CD4-positive, alpha-beta T cell treated with Interleukin-12 subunit alpha and Interleukin-12 subunit beta, for 1 hour (primary cell): ENCODE measurements at regions not wholly inside any gene's neighbourhood (a gene's known extent, or its start where the extent isn't known, plus 50 kb on each side); places are given as distances from the start of the nearest gene placed in this dataset.
"Not testable (repeated sequence)": the region's sequence is repeated elsewhere in the genome, so short reads cannot be mapped to it uniquely, and the experiment has no call there.

Experiments
- DNase-seq: peaks from one replicate; pipeline ENCODE4 v3.0.0-alpha.2; 2020

DNA sequence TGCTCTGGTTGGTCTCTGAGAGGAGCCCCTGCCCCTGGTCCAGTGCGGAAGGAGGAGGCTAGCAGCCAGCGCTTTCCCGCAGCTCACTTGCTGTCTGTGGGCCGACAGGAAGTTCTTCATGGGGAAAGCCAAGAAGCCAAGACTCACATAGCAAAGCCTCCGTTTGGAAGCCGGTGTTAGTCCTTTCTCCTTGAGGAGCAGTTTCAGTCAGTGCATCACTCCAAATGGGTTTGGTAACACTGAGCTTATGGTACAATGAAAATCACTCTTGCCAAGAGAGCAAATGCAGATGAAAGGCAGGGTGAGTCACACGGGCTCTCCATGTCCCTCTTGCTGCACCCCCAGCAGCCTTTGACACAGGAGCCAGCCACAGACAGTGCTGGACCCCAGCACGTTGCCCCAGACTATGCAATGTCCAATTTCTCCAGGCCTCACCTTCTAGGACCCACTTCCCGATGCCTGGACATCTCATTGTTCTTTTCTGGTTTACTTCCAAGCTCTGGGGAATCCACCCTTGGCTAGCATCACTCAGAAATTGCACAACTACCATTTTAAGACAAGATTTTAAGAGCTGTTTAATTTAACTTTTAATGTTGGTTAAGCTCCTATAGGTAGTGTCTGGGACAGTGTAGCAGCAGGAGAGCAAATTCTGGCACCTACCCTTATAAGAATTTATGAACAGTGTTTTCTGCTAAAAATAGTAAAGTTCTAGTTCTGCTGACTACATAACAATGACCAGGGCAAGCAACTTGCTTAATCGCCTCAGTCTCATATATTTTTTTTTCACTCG is 174.9 kb downstream of the ASB1 start:
- no peak for DNase-seq

DNA sequence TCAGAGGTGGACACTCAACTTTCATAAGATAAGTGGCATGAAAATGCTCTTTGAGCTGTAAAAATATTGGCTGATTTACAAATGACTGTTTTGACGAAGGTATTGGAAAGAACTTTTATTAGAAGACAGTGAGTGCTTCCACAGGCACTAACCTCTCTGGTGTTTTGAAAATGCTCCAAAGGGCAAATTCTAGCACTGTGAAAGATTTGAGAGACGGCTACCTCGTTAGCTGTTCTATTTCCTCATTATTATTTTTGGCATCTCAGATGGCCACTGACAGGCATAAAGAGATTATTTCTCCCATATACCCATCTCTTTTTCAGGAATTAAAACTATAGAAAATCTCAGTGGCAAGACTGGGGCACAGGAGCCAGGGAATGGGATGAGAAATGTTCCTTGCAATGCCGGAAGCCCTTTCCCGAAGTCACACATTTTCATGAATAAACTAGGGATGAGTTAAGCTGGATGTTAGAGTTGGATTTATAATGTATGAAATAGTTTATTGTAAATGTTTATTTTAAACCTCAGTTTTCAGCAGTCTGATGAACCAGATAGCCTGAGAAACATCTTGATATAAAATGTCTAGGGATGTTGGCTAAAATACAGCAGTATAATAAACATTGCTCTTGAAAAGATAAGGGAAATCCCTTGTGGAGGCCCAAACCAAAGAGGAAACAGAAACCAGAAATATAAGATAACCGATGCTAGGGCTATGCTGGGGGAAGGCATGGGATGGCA is 175.7 kb downstream of the ASB1 start:
- no peak for DNase-seq

- DNase-seq, result no peak
Observed at GRCh38 chr2:238603596-238603995, 176.9 kb downstream of the ASB1 start.

GRCh38 chr2:238606311-238606710 is 179.6 kb downstream of the ASB1 start:
- no peak for DNase-seq

DNA sequence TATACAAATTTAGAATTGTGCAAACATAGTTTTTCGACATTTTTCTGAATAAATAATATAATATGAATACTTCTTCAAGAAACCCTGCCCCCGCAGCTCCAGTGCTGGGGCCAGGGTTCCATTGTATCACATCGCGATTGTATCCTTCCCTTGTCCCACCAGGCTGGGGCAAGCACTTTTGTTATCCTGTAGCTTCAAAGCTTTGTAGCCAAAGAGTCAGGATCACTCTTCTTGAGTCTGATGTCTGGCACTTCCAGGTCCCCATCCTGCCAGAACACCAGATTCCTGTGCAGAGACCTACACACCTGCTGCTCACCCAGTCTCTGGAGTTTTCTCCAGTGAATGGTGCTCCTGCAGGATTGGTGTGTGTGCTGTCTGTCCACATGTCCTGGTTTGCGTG is 186.9 kb downstream of the ASB1 start:
- DNase-seq, result no peak

- DNase-seq, result no peak
Observed at GRCh38 chr2:238614376-238614775, 187.6 kb downstream of the ASB1 start.

DNA sequence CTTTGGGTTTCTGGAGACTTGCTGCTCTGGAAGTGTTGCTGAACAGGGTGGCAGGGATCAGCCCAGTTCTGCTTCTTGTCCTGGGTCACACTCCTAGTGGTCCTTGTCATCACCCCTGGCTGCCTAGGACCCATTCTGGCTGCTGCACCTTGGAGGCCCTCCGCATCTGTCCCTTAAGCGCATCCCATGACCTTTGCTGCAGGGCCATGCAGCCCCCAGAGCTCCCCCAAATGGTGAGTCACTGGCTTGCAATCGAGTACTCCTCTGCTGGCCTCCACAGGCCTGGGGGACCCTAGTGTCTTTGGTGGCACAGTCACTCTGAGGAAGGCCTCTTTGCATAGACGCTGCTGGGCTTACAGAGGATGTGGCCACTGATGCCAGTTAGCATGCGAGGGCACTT is 188.5 kb downstream of the ASB1 start:
- DNase-seq, result no peak

GRCh38 chr2:238616681-238617080 is 190.0 kb downstream of the ASB1 start:
- no peak for DNase-seq

- DNase-seq, result not testable (repeated sequence)
Observed at GRCh38 chr2:238618494-238619283, 192.0 kb downstream of the ASB1 start.

DNA sequence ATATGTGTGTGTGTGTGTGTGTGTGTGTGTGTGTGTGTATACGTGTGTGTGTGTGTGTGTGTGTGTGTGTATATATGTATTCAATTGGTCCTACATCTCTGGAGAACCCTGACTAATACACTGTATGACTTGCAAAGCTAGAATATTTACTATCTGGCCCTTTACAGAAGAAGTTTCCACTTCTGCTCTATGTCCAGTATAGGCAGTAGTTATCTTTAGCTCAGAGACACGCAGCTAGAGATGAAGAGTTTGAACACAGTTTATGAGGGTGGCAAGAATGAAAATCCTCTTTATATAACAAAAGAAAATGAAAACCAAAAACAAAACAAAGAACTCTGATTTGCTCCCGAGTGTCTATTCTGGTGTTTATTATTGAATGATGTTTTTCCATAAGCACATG is 201.2 kb downstream of the ASB1 start:
- no peak for DNase-seq

DNA sequence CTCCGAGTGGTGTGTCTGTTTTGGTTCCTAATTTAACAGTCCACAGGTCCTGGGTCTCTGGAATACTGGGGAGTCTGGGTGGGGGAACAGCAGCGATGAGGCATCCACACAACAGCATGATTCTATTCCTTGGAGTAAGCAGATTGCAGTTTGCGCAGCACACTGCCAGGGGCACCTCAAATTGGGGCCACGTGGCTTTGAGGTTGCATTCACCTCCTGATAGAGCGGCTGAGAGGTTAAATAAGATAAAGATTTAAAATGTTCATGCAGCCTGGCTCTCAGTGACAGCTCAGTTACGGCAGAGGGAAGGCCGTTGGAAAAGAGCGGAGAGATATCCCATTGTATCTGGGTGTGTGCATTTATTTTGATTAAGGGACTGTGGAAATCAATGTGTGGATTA is 202.3 kb downstream of the ASB1 start:
- DNase-seq, result no peak

- DNase-seq, result no peak
Observed at GRCh38 chr2:238631491-238632180, 204.9 kb downstream of the ASB1 start.

DNA sequence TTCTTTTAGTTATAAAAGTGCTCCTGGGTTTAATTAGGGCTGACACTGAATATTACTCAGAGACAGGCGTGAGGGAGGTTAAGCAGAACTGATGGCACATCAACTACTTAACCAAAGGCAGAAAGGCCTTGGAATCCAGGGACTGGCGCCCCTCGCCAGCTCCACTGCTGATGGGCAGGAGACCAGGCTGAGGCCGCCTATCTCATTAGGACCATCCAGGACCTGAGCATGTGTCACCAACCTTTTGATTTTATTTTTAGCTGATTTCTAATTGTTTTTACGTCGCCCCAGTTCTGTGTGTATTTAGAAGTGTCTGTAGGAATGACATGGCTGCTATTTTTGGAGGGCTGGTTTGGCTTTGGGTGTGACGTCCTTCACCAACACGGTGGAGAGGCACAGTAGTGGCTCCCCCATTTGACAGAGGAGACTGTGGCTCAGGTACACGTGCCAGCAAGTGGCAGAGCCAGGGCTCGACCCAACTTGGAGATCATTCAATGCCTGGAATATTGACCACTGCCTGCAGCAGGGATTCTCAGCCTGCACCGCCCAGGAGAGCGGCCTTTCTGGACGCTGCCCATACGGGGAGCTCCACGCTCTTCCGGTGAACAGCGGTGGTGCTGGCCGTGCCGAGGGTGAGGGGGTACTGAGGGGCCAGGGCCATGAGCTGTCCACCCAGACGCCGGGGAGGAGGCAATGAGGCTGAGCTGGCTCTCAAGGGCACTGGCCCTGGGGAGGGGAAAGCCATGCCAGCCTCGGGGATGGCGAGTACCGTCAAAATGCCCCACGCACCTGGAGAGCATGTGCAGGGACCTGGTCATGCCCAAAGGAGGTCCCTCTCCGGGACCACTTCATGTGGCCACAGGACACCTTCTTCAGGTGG is 205.7 kb downstream of the ASB1 start:
- no peak for DNase-seq

- no peak for DNase-seq
Observed at GRCh38 chr2:238633426-238634328, 206.9 kb downstream of the ASB1 start.

- no peak for DNase-seq
Observed at GRCh38 chr2:238634701-238635357, 208.1 kb downstream of the ASB1 start.

DNA sequence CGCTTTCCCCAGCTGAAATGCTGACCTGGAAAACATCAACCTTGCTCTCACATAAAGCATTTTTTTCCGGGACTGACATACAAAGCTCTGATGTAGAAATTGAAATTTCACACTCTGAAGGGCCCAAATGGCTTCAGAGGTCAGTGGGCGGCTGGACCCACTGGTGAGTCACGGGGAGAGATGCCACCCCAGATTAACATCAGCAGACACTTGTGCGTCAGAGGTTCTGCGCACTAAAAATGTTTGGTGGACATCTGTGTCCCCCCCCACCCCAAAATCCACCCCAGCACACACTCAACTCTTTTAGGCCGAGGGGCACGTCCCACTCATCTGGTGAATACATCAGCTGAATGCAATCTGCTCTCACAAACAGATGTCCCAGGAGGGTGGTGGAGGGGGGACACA is 208.9 kb downstream of the ASB1 start:
- DNase-seq, result no peak

DNA sequence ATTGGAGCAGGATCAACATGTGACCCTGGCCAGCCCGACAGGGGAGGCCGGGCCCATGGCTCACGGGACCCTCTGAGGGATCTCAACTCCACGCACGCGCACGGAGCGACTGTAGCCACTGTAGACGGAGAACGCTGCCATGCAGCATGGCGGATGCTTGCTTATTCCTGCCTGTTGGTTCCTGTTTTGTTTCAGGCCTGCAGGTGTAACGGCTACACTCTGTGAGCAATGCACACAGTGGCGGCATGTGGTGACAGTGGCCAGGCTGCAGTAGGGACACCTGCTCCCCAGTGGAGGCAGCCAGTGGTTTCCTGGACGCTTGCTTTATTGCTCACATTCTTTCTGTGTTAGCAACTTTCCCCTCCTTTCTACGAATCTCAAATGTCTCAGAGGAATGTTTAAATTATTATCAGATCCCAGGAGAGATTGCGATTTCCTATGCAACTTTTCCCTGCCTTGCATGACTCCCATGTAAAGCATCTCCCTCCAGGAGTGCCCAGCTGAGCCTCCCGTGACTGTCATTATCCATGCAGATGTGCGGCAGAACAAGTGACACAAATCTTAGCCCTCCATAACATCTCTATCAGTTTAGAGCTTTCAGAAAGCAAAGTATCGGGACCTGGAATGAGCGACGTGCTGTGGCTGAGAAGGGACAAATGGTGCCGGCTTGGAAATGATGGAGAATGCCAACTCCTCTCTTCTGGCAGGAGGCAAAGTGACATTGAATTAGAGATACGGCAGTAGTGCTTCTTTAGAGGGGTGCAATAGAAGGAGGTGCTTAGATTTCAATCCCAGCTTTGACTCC is 209.7 kb downstream of the ASB1 start:
- DNase-seq, result no peak

DNA sequence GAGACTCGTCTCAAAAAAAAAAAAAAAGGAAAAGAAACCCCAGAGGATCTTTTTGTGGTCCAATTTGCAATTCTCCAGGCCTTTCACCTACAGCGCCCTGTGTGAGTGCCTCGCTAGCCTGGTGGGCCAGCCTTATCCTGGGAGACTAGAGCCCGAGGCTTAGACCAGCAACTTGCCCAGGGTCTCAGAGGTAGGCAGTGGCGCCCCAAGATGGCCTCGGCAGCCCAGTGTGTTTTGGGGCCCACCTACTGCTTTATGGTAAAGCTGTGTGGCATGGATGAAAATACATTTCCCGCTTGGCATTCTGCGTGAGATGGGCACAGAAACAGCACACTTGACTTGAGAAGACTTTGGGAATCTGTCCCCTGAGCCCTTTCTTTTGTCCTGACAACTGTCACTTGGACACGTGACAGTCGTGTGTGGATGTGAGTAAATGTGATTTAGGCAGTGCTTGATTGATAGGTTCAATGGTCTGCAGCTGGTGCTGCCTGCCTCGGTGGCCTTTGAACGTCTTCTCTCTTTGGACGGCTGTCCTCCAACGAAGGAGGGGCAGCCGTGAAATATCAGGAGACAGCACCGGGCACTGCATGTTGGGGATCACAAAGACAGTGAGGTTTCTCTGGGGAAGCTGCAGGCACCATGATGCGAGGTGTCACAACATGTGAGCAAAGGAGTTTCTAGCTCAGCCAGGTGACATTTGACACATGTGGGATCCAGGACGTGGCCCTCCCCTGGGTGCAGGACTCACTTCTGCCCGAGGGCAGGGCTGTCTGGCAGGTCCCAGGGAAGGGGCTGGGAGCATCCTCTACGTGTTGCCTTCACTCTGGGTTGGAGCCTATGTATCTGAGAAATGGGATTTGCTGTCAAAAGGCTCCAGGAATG is 209.5 kb upstream of the TWIST2 start:
- no peak for DNase-seq
